Uterus (tissue), 2 donors: ENCODE measurements at regions not wholly inside any gene's neighbourhood (a gene's known extent, or its start where the extent isn't known, plus 50 kb on each side); places are given as distances from the start of the nearest gene placed in this dataset.

Experiments used
- POLR2A ChIP-seq, 2 donors: fragments of 450-650 bp; IDR thresholded peaks; one replicate each; pipeline ENCODE4 v1.6.1; 2016; ENCODE audit warnings: antibody characterized with exemption in 2 of 2, mild to moderate bottlenecking in 1 of 2, moderate library complexity in 1 of 2
- TF ChIP-seq, protein P1 (sequence below), 4 experiments: fragments of 200-600 bp in 2 of 4; fragments of 450-650 bp in 2 of 4; sonication (generic) in 2 of 4; IDR thresholded peaks; one replicate each; pipeline ENCODE4 v1.5.1; 2016 to 2019; ENCODE audit warnings: antibody characterized with exemption in 4 of 4, mild to moderate bottlenecking in 2 of 4, moderate library complexity in 1 of 4

DNA sequence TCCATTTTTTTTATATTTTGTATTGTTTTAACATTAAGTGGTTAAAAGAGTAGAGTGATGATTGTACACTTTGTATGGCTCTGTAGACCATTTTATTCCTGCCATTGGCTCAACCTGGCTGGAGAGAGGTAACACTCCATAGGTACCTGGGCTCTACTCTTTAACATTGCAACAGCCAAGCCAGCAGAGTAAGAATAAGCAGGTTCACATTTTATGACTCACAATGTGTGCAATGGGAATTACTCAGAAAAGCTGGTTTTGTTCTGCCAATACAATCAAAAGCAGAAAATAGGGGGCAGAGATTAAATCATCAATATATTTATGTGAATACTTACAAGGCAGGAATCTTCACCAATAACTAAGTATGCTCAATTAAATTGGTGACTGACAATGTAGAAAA, 1324.0 kb downstream of the AMY1C start:
- TF ChIP-seq, protein P1, sequence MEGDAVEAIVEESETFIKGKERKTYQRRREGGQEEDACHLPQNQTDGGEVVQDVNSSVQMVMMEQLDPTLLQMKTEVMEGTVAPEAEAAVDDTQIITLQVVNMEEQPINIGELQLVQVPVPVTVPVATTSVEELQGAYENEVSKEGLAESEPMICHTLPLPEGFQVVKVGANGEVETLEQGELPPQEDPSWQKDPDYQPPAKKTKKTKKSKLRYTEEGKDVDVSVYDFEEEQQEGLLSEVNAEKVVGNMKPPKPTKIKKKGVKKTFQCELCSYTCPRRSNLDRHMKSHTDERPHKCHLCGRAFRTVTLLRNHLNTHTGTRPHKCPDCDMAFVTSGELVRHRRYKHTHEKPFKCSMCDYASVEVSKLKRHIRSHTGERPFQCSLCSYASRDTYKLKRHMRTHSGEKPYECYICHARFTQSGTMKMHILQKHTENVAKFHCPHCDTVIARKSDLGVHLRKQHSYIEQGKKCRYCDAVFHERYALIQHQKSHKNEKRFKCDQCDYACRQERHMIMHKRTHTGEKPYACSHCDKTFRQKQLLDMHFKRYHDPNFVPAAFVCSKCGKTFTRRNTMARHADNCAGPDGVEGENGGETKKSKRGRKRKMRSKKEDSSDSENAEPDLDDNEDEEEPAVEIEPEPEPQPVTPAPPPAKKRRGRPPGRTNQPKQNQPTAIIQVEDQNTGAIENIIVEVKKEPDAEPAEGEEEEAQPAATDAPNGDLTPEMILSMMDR (IDR thresholded peaks at IDR 0.05): no peak
- TF ChIP-seq POLR2A (IDR thresholded peaks at IDR 0.05): no peak
